Fibroblast of lung (primary cell): ENCODE measurements at regions not wholly inside any gene's neighbourhood (a gene's known extent, or its start where the extent isn't known, plus 50 kb on each side); places are given as distances from the start of the nearest gene placed in this dataset.

Experiments
- CTCF ChIP-seq, 2 donors: IDR thresholded peaks in 1 of 2; conservative IDR thresholded peaks in 1 of 2; 1 replicate in 1 of 2; 2 replicates in 1 of 2; pipeline ENCODE4 v1.5.1; 2011 to 2012; ENCODE audit warnings: low read length in 2 of 2, control low read depth in 1 of 2, inconsistent platforms in 1 of 2, low read depth in 1 of 2, mild to moderate bottlenecking in 1 of 2
- EZH2 ChIP-seq: IDR thresholded peaks from 2 replicates; pipeline ENCODE4 v1.5.1; 2012; ENCODE audit warnings: low read length, control low read depth, mild to moderate bottlenecking; ENCODE audit errors: missing control alignments

GRCh38 chr18:7332452-7332851 is 101.6 kb downstream of the LRRC30 start:
- TF ChIP-seq CTCF (conservative IDR thresholded peaks at IDR 0.05 in 1 of 2, IDR thresholded peaks at IDR 0.05 in 1 of 2; ENCODE audit: low read depth in 1 of 2, low read length in 2 of 2): no peak
- no peak for TF ChIP-seq EZH2
